Inflammatory macrophage treated with lipopolysaccharide for 1 hour (primary cell): ENCODE measurements at regions not wholly inside any gene's neighbourhood (a gene's known extent, or its start where the extent isn't known, plus 50 kb on each side); places are given as distances from the start of the nearest gene placed in this dataset.

ENCODE experiments used
- DNase-seq, 2 donors: peaks; one replicate each; pipeline ENCODE4 v3.0.0-alpha.2; 2020 to 2022

DNA sequence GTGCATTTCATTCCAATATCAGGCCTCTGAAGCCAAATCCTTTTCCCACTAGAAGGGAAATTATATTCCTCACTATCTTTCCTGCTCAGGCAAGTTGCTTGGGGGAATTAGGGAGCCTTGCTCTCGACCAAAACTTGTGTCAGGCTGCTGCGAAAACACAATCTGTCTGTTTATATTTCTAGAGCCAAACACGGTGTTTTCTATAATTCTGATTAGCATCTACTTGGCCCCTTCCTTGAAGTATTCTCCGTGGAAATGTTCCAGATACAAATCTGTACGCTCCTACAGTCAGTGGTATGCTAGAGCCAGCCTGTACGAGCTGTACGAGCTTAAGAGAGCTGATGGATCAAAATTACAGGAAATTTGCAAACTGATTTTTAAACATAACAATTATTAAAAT, 299.3 kb upstream of the SALL1 start:
- no peak for DNase-seq

DNA sequence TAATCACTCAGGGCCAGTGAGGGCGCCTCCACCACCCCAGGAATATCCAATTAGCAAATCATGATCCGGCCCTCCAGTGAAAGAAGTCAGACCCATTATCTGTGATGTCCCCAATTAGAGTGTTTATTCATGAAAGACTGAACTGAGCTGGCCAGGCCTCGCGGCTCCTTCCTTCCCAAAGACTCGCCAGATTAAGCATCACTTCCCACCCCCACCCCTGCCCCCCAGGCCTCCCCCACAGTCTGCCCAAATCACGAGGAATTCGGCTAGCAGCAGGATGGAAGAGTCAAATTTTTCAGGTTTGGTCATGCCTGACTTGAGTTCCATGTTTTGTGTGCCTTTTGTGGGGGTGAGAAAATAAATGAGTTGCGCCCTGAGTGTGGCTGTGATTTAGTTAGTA, 298.4 kb upstream of the SALL1 start:
- no peak for DNase-seq

DNA sequence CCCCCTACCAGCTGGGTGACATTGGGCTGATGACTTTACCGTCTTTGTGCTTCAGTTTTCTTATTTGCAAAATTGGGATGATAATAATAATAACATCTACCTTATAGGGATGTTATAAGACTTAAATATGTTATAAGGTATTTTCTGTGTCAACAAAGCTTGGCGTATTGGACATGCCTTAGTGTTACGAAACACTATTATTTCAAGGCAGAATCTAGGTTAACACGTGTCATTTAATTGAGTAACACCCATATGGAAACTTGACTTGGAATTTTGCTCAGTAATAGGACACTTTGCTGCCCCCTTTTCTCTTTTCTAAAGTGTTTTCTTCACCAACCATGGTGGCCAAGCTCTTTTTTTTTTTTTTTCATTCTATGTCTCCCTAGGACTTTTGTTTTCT, 294.2 kb upstream of the SALL1 start:
- no peak for DNase-seq

DNA sequence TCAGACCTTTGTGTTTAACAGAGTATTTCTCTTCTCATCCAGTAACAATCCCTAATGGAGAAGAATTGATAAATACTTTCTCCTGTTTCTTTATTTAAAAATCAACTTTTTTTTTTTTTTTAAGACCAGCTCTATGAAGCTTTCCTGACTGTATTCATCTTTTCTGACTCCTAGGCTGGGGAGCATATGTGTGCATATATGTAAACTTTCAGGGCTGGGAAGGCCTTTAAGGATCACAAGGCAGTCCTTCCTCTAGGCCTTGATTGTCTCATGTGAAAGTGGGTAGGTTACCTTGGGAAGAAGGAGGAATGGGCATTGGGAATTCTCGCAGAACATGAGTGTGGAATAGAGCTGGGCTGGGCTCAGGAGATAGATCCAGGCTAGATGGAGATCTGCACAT, 292.9 kb upstream of the SALL1 start:
- DNase-seq: no peak

DNA sequence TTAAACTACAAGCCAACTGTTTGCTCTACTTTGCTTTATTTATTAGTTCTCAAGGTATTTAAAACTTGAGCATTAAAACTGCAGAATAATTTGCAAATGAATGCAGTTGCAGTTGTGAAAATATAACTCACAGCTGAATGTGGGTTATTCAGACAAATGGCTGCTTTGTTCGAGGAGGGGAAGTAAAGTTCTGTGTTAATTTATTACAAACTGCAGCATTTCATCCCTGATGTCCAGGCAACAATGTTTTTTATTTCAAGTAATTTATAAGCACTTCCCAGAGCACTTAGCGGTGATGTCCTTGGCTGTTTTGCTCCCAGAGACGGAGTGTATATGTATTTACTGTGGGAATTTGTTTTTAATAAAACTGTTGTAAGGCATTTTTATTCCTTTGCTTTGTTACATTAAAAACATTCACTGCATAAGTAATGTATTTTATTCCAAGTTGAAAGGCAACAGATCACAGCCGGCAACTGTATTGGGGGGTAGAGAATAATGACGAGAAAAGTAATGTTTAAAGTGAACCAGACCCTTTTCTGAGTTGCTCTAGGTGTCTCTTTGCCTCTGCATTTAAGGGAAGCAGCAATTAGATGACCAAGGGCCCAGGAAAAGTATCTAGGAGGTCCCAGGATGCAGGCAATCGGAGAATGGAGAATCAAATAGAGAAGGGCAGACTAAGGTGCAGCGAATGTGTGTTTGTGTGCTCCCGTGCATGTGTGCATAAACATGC, 291.2 kb upstream of the SALL1 start:
- no peak for DNase-seq

DNA sequence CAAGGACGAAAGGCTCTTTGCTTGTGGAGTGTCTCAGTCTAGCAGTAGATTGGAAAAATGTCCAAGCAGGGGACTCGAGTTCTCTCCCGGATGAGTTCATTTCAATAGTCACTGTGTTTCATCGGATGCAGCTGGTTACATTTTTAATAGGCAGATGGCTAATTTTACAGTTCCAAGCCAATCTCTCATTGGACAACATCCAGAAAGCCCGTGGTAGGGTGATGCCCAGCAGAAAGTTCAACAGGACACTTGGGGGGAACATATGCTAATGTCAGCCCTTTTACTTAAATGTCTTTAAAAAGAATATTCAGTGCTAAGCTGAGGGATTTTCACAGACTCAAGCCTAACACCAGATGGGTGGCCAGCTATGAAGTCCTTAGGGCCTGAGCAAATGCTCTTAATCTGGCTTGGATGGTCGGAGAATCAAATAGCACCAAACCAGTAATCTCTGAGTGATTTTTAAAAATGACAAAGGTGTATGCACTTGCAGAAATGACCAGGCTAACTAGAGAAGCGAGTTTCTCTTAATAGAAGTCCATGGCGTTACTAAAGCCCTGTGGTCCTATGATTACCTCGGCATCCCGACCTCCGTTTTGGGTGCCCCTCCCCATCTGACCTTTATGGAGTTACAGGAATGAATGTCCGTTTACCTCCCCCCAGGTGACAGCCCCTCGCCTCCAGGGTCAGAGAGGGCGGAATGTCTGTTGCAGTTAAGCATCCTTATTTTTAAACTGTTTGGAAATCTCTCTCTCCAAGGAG, 289.2 kb upstream of the SALL1 start:
- no peak for DNase-seq

DNA sequence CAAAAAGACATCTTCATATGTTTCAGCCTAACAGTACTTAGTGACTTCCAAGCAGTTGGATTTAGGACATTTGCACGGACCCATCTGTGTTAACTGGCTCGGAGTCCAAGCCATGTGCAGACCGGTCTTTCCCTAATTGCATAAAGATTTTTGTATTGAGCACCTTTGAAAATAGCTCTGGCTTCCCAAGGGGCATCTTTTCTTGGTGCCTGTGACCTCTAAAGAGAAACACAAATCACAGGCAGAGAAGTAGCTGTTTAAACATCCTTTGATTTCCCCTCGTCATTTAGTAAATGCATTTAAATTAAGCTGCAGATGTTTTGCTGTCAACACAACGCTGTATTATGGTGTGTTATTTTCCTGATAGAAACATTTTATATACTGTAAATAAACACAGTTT, 288.2 kb upstream of the SALL1 start:
- no peak for DNase-seq

DNA sequence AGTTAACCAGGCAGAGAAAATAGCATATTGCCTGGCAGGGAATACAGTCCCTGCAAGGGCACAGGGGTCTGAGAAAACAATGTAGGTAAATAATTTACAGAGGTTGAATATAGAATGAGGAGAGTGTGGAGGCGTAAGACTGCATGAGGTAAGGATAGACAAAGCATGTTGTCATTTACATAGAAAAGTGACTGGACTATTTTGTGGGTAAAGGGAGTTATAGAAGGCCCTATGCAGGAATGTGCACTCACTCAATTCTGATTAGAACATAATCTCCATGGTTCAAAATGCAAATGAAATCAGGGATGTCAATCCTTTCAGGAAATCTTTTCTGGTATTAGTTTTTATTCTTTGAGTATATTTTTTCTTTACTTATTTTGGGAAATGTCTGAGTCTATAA, 285.7 kb upstream of the SALL1 start:
- no peak for DNase-seq

DNA sequence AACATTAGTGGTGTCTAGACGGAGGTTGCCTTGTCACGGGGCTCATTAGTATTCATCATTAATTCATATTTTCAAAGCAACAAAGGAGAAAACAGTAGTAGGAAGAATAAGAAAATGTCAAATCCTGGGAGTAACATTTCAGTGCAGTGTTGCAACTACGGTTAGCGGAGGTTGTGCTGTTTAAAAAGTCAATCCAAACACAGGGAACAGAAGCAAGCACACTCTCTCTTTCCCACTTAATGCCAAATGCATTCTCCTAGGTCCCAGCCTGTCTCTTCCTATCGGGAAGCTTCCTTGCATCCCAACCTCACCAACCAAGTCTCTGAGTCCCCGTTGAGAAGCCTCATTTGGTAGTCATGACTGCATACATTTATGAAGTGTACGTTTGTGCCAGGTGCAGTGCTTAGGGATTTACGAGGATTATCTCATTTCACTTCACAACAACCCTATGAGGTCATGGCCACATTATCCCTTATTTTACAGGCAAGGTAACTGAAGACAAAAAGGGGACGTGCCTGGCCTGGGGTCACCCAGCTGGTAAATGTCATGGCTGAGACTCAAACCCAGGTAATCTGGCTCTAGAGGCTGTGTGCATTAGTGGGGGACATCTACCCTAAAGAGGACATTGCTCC, 283.6 kb upstream of the SALL1 start:
- DNase-seq: no peak

DNA sequence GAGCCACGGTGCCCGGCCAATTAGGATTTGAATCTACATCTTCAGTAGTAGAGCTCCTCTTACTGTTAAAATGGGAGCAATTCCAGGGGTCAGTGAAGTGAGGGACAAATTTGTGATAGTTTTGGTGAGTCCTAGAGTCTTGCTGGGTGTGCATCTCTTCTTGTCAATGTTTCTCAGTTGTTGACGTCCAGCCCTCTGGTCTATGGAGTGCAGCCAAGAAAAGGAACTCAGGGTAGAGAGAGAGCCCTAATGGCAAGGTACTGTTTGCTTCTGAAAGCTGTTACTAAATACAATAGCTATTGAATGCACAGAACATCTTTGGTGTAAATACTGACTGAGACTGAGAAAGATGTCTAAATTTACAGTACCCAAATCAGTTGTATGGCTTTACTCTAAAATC, 282.5 kb upstream of the SALL1 start:
- DNase-seq: no peak

DNA sequence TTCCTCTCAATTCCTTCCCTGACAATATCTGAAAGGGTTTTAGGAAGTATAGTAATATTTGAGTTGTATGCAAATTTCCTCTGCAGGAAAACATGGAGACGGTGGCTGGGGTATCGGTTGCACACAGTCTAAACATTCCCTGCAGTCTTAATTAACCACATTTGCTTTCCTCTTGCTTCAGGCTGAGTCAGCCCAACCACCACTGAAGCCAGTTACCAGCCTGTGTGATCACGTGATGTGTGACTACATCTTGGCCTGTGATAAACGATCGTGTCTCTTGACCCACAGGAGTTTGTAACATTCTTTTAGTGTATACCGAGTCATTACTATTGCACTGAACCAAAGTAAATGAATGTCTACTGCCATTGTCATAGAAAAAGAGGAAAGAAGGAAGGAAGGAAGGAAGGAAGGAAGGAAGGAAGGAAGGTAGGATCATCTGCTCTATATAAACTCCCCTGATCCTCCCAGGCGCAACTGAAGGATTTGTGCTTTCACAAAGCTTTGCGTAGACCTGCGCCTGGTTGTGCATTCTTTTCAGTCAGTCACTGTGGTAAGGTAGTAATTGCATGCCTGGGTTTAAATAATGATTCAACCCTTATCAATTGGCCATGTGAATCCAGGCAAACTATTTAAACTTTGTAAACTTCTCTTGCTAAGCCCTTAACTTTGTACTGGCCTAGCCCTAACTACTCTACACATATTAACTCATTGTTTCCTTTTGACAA, 280.6 kb upstream of the SALL1 start:
- no peak for DNase-seq

DNA sequence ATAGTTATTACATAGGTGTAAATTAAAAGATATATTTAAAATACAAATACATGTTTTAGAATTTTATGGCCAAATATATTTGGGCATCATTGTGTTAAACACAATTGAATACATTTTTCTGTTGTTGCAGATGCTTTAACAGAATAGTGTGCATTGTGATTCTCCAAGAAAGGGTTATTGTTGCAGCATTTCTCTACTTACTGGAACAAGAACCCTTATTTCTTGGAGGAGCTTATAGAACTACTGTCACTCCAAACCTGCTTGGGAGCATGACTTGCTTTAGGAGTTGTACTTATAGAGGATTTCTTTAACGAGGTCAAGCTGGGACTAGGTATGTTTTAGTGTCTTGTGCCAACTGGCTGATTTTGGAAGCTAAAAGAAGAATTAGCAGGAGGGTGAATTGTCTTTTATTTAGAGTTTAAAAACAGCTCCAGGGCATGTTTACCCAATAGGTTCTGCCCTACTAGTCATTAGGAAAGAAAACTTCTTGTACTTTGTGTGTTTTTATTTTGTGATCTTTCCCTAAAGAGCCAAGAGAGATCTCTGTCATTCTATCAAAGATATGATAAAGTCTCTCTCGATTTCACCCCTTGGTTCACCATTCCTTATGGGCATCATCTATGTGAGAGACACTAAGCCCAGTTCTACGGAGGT, 279.8 kb upstream of the SALL1 start:
- DNase-seq: no peak

DNA sequence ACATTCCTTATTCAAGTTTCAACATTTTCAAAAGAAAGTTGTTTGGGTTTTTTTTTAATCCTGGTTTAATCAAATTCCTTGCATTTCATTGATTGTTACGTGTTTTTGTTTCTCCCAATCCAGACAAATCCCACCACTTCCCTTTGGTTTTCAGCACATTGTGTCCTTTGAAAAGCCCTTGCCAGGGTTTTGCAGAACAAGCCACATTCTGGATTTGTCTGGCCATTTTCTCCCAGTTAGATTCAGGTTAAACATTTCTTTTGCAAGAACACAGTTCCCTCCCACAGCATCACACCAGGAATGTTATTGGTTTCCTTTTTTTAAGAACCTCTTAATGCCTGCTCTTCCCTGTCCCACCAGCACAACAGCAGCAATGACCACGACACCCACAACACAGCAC, 278.0 kb upstream of the SALL1 start:
- no peak for DNase-seq

DNA sequence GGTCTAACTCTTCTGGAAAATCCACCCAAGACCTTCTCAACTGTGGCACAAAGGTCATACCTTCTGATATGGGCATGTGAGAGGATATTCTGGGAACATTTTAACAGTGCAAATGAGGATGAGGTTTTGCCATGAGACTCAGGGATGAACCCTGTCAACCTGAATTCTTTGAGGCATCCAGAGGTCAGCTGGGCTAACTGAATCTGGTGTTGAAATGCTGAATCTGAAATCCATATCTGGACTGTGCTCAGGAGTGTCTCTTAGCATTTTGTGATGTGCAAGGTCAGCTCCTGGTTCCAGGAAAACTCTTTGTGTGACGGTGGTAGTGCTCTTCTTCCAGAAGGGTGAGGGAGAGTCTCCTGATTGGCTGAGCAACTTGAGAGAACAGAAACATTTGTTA, 276.0 kb upstream of the SALL1 start:
- DNase-seq: no peak

DNA sequence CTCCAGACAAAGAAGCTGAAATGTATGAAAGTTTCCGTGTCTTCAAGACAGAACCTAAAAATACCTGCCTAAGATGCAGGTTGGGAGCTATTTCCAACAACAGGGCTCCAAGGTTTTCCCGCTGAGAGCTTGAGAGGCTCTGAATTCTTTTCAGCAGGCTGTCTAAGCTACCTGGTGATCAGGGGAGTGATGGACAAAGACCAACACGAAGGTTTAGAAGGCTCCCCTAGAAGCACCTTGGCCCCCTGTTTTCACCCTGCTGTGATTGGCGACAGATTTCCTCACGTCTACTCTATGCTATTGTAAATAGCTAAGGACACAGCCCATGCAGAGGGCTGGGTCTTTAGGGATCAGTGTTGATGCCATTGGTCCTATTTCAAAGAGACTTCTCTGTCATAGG, 275.2 kb upstream of the SALL1 start:
- DNase-seq: no peak

DNA sequence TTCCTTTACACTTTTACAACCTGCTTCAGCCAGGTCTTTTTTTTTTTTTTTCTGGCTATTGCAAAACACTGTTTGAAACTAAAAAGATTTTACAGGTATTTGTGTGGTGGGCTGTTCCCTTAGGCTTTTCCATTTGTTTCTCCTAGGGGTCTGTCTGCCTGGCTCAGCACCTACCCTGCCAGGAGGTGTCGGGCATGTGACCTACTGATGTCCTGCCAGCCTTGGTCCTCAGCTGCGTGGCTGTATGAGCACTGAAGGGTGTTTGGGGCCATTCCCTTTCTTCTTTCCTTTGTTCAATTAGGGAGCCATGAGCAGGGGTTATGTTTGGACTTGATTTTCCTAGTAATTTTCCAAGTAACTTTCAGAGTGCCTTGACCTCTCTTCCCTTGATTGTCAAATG, 269.2 kb upstream of the SALL1 start:
- DNase-seq: no peak

DNA sequence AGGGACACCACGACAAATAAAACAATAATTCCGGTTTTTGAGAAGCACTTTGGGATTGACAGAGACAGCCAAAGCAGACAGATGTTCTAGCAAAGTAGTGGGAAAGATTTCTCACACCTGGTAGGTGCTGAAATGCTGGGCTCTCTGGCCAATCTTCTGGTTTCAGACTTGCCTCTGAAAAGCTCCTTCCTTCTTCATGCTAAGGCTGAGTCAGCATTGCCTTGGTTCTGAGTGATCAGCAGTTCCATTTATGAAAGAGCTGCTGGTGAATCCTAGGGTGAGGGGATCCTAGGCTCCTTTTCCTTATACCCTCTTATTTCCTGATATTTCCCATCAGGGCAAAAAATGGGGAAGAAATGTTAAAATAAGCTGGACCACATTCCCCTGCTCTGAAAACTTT, 268.7 kb upstream of the SALL1 start:
- no peak for DNase-seq

DNA sequence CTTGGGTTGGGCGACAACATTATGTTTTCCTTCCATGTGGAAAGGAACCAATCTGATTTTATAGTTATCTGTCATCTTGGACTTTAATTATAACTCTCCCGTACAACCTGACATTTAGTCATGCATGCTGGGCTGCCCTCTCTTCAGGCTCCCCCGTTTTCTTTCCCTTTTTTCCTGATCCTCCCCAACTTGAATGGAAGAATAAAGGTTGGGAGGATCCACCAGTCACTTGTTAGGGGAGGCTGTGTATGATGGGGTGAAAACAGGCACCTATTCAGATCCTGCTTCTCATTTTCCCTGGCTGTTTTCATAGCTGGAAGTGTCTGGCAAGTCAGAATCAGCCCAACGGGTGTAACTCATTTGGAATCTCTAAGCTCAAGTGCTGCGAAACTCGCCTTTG, 267.2 kb upstream of the SALL1 start:
- DNase-seq: no peak

DNA sequence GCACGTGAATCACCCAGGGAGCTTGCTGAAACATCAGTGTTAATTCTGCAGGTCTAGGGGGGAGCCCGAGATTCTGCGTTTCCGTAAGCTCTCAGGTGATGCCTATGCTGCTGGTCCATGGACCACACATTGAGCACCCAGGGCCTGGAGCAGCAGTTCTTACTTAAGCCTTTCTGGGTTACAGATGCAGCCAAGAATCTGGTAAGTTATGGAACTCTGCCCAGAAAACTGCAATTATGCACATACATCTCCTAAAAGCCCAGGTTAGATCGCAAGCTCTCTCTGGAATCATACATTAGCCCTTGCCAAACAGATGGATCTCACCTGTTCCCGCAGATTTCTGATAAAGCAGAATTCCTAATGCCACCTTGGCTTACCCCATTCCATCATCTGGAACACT, 265.9 kb upstream of the SALL1 start:
- no peak for DNase-seq

DNA sequence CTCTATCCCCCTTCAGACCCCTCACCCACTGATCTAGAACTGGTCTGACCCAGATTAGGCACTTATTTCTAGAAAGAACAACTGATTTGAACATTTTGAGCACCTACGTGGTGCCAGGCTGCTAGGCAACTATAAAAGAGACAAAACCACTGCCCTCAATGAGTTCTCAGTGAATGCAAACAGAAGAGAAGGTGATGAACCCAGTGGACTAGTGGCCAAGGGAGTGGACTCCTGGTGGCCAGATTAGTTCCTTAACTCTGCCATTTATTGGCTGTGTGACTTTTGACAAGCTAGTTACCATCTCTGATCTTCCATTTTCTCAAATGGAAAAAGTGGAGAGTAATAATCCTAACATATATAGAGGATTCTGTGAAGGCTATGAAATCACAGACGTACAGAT, 259.1 kb upstream of the SALL1 start:
- DNase-seq: no peak

DNA sequence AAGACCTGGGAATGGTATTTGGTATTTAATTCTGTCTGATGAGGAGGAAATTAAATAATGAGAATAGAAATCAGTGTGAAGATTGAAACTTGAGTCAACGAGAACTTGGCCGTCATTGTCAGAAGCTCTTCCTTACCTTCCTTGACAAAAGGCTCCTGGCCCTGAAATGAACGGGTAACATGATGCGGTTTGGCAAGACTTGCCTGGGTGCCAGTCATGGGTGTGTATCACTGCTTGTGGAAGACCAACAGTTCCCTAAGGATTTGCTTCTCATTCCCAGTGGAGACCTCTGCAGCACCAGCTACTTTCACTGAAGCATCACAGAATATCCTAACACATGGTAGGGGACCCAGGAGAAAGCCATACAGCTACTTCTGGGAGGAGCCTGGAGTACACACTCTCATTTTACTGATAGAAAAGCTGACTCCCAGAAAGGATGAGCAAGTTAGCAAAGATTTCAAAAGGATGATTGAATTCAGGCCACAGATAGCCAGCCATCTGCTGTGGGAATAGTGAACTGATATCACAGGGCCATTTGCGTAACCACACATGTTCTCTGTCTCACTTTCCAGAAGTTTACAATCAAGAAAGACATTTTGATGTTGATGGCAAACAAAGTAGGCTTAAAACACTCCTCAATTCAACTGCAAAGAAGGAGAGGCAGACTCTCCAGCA, 258.1 kb upstream of the SALL1 start:
- no peak for DNase-seq

DNA sequence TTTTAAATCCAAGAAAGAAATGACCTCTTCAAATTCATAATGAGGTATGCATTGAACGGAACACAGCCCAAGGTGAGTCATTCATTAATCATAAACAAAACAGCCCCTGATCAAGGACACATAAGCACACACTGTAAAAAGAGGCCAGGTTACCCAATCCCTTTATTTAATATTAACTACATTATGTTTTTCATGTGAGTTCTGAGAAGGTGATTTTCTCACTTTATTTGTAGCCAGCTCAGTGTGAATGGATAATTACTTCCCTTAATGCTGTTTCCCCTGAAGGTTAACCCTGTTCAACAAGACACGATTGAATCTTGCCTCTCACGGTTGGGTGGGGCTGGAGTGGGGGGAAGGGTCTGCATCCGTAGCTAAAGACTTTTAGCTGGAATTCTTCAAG, 257.3 kb upstream of the SALL1 start:
- DNase-seq: no peak

DNA sequence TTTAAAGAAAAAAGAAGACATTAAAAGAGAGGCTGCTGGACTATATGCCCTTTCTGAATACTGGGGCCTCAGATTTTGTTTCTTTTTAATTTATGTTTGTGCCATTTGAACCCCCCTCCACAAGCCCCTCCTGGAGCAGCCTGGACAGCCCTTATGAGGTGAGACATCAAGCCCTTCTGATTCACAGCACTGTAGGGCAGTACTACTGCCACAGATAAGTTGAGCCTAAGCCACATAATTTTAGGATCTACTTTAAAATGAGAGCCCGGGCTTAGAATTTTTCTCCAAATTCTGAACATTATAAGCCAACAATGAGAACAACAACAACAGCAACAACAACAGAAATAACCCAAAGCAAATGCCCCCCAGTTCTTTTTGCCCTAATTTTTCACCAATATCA, 256.9 kb upstream of the SALL1 start:
- no peak for DNase-seq
